ENCODE measurements at regions not wholly inside any gene's neighbourhood (a gene's known extent, or its start where the extent isn't known, plus 50 kb on each side); places are given as distances from the start of the nearest gene placed in this dataset.

- in situ Hi-C loops (cut with MboI), result no loop called here
- Histone ChIP-seq H3K4me2 (ENCODE audit: insufficient read depth, low read length) (no peak overlapping the region), H3K36me3 (ENCODE audit: control insufficient read depth, insufficient read depth, low read length) (no peaks in the 10 kb centered on the region), H3K9me1 (ENCODE audit: control insufficient read depth, insufficient read depth, low read length) (no peaks in the 10 kb centered on the region), H3K9ac (ENCODE audit: insufficient read depth in 1 of 2, low read depth in 2 of 2, low read length in 2 of 2) (no peak overlapping the region), H3K4me3 (no peak overlapping the region), H3K9me3 (replicated peaks; ENCODE audit: control insufficient read depth, insufficient read depth, low read depth, low read length) (no peaks in the 10 kb centered on the region; the same call in 1 of the 2 replicates), H4K20me1 (replicated peaks; ENCODE audit: control insufficient read depth, insufficient read depth, low read length) (no peaks in the 10 kb centered on the region), H3K27ac (ENCODE audit: extremely low read depth, low read depth, low read length) (no peak overlapping the region), H3K79me2 (ENCODE audit: control insufficient read depth, insufficient read depth, low read length) (no peaks in the 10 kb centered on the region), H3K4me1 (replicated peaks in 1 of 2; ENCODE audit: control insufficient read depth in 2 of 2, insufficient read depth in 2 of 2, low read length in 2 of 2) (no peaks in the 10 kb centered on the region), H2AFZ (ENCODE audit: low read depth, low read length) (no peak overlapping the region), H3K27me3 (ENCODE audit: control insufficient read depth in 2 of 2, insufficient read depth in 2 of 2, low read length in 2 of 2) (no peaks in the 10 kb centered on the region)
- FAIRE-seq, result no peak
- 0% methylated on average over 1 of the region's 1 CpG for WGBS (ENCODE audit: insufficient coverage, low coverage, missing lambda C conversion rate)
- POLR2A ChIA-PET, result no interaction called here
- CTCF ChIA-PET (ENCODE audit: low intra/inter-chr PET ratio), result no interaction called here
- BruUV-seq (replicated peaks), result no TSS peak
- no peak for ATAC-seq
- no peak for TF ChIP-seq TBL1XR1 (IDR thresholded peaks at IDR 0.05; ENCODE audit: low read length in 2 of 2)
- TF ChIP-seq MAFG (tag; conservative IDR thresholded peaks at IDR 0.05), result no peak
- TF ChIP-seq CAMTA2 (CRISPR knock-in tag; conservative IDR thresholded peaks at IDR 0.05), result no peak
- no peak for TF ChIP-seq KAT8 (IDR thresholded peaks at IDR 0.05; ENCODE audit: low read depth)
- no peak for TF ChIP-seq ZBTB1 (CRISPR knock-in tag; IDR thresholded peaks at IDR 0.05; ENCODE audit: borderline replicate concordance, low read depth)
- no peak for TF ChIP-seq XRCC5 (IDR thresholded peaks at IDR 0.05; ENCODE audit: low read depth, low read length)
- no peak for TF ChIP-seq ETV1 (tag; conservative IDR thresholded peaks at IDR 0.05; ENCODE audit: low read depth)
- TF ChIP-seq KLF16 (IDR thresholded peaks at IDR 0.05), result no peak
- no peak for TF ChIP-seq ZKSCAN8 (CRISPR knock-in tag; IDR thresholded peaks at IDR 0.05)
- DNase-seq (ENCODE audit: extremely low read depth in 1 of 4, low spot score in 3 of 4), result no peak
- intact Hi-C loops (cut with micrococcal nuclease), result no loop called here
Measured at GRCh38 chr16:59123479-59123878, 389.4 kb upstream of the GOT2 start.

GRCh38 chr16:59122262-59122537, 388.1 kb upstream of the GOT2 start:
- intact Hi-C loops (cut with micrococcal nuclease) (no loop called here), in situ Hi-C loops (cut with MboI) (no loop called here)
- H3K79me2 ChIP-seq (ENCODE audit: control insufficient read depth, insufficient read depth, low read length), result no peaks in the 10 kb centered on the region
- BruUV-seq (replicated peaks), result no TSS peak
- WGBS (ENCODE audit: insufficient coverage, low coverage, missing lambda C conversion rate), result 0% methylated on average over 2 of the region's 2 CpGs
- H3K9me1 ChIP-seq (ENCODE audit: control insufficient read depth, insufficient read depth, low read length), result no peaks in the 10 kb centered on the region
- no peaks in the 10 kb centered on the region; the same call in 1 of the 2 replicates for H3K9me3 ChIP-seq (replicated peaks; ENCODE audit: control insufficient read depth, insufficient read depth, low read depth, low read length)
- H3K9ac ChIP-seq (ENCODE audit: insufficient read depth in 1 of 2, low read depth in 2 of 2, low read length in 2 of 2), result no peak overlapping the region
- H3K4me2 ChIP-seq (ENCODE audit: insufficient read depth, low read length), result no peak overlapping the region
- H3K4me3 ChIP-seq, result no peak overlapping the region
- H3K4me1 ChIP-seq (replicated peaks in 1 of 2; ENCODE audit: control insufficient read depth in 2 of 2, insufficient read depth in 2 of 2, low read length in 2 of 2), result no peaks in the 10 kb centered on the region
- no peak overlapping the region for H3K27ac ChIP-seq (ENCODE audit: extremely low read depth, low read depth, low read length)
- H3K27me3 ChIP-seq (ENCODE audit: control insufficient read depth in 2 of 2, insufficient read depth in 2 of 2, low read length in 2 of 2), result no peaks in the 10 kb centered on the region
- ChIA-PET CTCF (ENCODE audit: low intra/inter-chr PET ratio) (no interaction called here), POLR2A (interaction anchor here (0.6 kb wide), 1 partner anchor 39 kb away, joined by 3 read pairs; no protein-coding TSS in a partner anchor)
- FAIRE-seq (no peak), DNase-seq (ENCODE audit: extremely low read depth in 1 of 4, low spot score in 3 of 4) (no peak), ATAC-seq (no peak)
- no peaks in the 10 kb centered on the region for H4K20me1 ChIP-seq (replicated peaks; ENCODE audit: control insufficient read depth, insufficient read depth, low read length)
- no peaks in the 10 kb centered on the region for H3K36me3 ChIP-seq (ENCODE audit: control insufficient read depth, insufficient read depth, low read length)
- H2AFZ ChIP-seq (ENCODE audit: low read depth, low read length), result no peak overlapping the region
- TF ChIP-seq RBFOX2 (IDR thresholded peaks at IDR 0.05; ENCODE audit: low read depth, low read length), result no peak
- no peak for TF ChIP-seq PHF20 (IDR thresholded peaks at IDR 0.05; ENCODE audit: partially characterized antibody)
- TF ChIP-seq ATF4 (CRISPR knock-in tag; IDR thresholded peaks at IDR 0.05), result no peak
- no peak for TF ChIP-seq ATF7 (IDR thresholded peaks at IDR 0.05)
- TF ChIP-seq SETDB1 (IDR thresholded peaks at IDR 0.05; ENCODE audit: low read length), result no peak
- TF ChIP-seq MCM5 (IDR thresholded peaks at IDR 0.05; ENCODE audit: low read depth), result no peak
- TF ChIP-seq USF1 (CRISPR knock-in tag; IDR thresholded peaks at IDR 0.05), result no peak
